GM10248 (cell line): ENCODE measurements at regions not wholly inside any gene's neighbourhood (a gene's known extent, or its start where the extent isn't known, plus 50 kb on each side); places are given as distances from the start of the nearest gene placed in this dataset.

Experiments
- CTCF ChIA-PET: fragments of 300-600 bp; sonication (Branson Sonifier 250); formaldehyde crosslinking; extraction: SDS; loops from one replicate; lab custom pipeline; 2021; ENCODE audit warnings: antibody characterized with exemption; lab: Yijun Ruan, JAX
- POLR2A ChIA-PET: fragments of 350-650 bp; sonication (Branson Sonifier 250); formaldehyde crosslinking; extraction: SDS; loops from one replicate; lab custom pipeline; 2020; ENCODE audit warnings: antibody characterized with exemption; lab: Yijun Ruan, JAX
- DNase-seq: peaks from one replicate; pipeline ENCODE4 v3.0.0; 2012; ENCODE audit errors: extremely low spot score
- TF ChIP-seq, protein P1 (sequence below): IDR thresholded peaks from 2 replicates; pipeline ENCODE4 v1.5.1; 2012; ENCODE audit warnings: mild to moderate bottlenecking, low read depth; ENCODE audit errors: extremely low read depth, missing control alignments, control extremely low read depth

- no peak for DNase-seq
- CTCF ChIA-PET: no interaction called here
- TF ChIP-seq, protein P1, sequence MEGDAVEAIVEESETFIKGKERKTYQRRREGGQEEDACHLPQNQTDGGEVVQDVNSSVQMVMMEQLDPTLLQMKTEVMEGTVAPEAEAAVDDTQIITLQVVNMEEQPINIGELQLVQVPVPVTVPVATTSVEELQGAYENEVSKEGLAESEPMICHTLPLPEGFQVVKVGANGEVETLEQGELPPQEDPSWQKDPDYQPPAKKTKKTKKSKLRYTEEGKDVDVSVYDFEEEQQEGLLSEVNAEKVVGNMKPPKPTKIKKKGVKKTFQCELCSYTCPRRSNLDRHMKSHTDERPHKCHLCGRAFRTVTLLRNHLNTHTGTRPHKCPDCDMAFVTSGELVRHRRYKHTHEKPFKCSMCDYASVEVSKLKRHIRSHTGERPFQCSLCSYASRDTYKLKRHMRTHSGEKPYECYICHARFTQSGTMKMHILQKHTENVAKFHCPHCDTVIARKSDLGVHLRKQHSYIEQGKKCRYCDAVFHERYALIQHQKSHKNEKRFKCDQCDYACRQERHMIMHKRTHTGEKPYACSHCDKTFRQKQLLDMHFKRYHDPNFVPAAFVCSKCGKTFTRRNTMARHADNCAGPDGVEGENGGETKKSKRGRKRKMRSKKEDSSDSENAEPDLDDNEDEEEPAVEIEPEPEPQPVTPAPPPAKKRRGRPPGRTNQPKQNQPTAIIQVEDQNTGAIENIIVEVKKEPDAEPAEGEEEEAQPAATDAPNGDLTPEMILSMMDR: no peak
- POLR2A ChIA-PET: no interaction called here
Observed at GRCh38 chr12:16472631-16473030, 125.2 kb downstream of the MGST1 start.

- TF ChIP-seq, protein P1: no peak
- CTCF ChIA-PET: no interaction called here
- POLR2A ChIA-PET: no interaction called here
Observed at GRCh38 chr12:16473610-16474326, 126.3 kb downstream of the MGST1 start.

GRCh38 chr12:16474801-16475200, 127.4 kb downstream of the MGST1 start:
- ChIA-PET POLR2A (no interaction called here), CTCF (interaction anchor here (1.2 to 1.4 kb wide), 2 partner anchors 8 to 11 kb away, joined by 3 to 4 read pairs; no protein-coding TSS in a partner anchor)
- TF ChIP-seq, protein P1: no peak
- DNase-seq: no peak

More at GRCh38 chr12:16473610-16474326, 126.3 kb downstream of the MGST1 start:
- DNase-seq: no peak

GRCh38 chr12:16475521-16475920, 128.1 kb downstream of the MGST1 start:
- ChIA-PET CTCF (interaction anchor here (1.2 to 1.4 kb wide), 2 partner anchors 9 to 12 kb away, joined by 3 to 4 read pairs; no protein-coding TSS in a partner anchor), POLR2A (no interaction called here)
- TF ChIP-seq, protein P1: no peak
- no peak for DNase-seq

DNA sequence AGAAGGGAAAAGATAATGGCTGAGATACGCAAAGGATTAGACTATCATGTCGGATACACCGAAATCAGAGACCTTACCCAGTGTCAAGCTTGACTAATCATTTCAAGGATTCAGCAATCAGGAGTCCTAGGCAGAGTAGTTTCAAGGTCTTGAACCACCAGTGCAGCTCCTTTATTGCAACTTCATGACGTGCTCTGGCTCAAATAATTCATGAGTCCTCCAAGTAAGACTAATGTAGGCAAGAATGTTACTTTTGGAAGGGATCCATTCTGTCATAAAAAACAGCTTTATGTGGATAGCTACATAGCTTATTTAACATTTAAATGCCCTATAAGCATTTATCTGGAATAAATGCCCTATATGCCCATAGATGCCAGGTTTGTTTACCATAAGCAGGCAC, 123.2 kb downstream of the LMO3 start:
- POLR2A ChIA-PET: no interaction called here
- DNase-seq: no peak
- CTCF ChIA-PET: interaction anchor here (1.4 kb wide), 1 partner anchor 8 kb away, joined by 3 read pairs; no protein-coding TSS in a partner anchor
- TF ChIP-seq, protein P1: no peak

DNA sequence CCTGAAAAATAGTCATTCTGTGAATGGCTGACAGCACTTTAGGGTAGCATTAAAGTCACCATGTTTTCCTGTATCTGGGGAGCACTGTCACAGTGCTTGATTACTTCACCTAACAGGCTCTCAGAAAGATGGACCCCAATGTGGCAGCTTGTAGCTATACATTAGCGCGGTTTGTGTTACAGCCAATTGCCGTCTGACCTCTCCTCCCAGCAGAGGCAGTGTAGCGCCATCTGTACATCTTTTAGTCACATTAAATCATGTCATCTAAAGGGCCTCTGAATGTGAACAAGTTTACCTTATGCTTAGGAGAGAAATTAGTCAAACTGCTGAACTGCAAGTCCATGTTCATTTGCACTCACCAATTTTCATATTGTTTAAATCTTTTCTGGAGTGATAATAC, 113.7 kb downstream of the LMO3 start:
- ChIA-PET CTCF (interaction anchor here (1.3 to 1.5 kb wide), 2 partner anchors 13 to 305 kb away, joined by 3 read pairs; no protein-coding TSS in a partner anchor), POLR2A (no interaction called here)
- TF ChIP-seq, protein P1: no peak
- DNase-seq: no peak
